Stimulated activated CD4-positive, alpha-beta T cell treated with anti-CD3 and anti-CD28 coated beads, Interleukin-12 subunit alpha, Interleukin-12 subunit beta, amount 100 ng/mL, for 48 hours (primary cell): ENCODE measurements at regions not wholly inside any gene's neighbourhood (a gene's known extent, or its start where the extent isn't known, plus 50 kb on each side); places are given as distances from the start of the nearest gene placed in this dataset.

Experiments used
- DNase-seq, 3 donors: peaks; one replicate each; pipeline ENCODE4 v3.0.0-alpha.2; 2020; ENCODE audit warnings: low read depth in 2 of 3, low spot score in 1 of 3

DNA sequence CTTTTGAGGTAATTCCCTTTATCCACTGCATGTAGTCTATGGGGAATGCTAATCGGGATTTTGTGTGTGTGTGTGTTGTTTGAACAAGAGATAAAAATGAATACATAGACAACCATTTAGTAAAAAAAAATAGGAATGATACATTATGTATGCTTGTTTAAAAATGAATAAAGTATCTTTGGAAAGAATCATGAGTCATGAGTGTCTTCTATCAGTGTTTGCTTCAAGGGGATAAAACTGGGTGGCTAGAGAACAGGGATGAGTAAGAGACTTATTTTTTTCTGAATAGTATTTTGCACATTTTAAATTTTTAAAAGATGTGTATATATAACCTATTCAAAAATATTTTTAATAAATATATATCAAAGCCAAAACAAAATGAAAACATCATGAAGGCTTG is 839.4 kb upstream of the ADGRL4 start:
- no peak for DNase-seq

DNA sequence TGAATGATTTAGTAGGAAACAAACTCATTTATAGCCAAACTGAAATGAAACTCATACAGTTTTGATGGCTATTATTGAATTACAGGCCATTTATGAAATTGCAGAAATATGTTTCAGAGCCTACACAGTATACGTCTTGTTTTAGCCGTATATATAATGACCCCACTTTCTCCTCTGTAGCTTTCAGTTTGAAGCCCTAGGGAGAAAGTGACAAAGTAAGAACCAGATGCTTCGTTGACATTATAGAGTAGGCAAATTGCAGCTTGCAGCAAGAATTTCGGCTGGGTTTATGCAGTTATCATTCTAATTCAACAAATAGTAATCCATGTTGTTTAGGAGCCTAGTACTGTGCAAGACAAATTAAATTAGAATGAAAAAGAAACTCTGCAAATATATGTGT is 836.3 kb upstream of the ADGRL4 start:
- no peak for DNase-seq

DNA sequence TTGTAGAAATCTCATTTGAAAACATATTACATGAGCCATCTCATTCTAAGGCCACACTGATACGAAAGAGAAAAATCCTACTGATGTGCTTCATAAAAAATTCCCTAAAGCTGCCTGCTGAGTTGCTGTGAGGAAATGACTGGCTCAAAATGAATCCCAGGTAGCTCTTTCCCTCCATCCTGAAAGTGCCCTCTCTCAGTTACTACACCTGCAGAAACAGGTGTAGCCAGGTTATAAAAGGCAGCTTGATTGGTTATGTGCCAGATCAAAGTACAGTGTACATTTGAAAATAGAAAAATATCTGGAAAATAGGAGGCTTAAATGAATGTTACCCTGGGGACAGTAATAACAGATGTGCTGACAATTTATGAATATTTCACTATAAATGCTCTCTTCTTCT is 833.4 kb upstream of the ADGRL4 start:
- no peak for DNase-seq

- DNase-seq = no peak
These were observed 820.9 kb upstream of the ADGRL4 start for GRCh38 chr1:79827446-79827845.

- no peak for DNase-seq
These were observed 819.0 kb upstream of the ADGRL4 start for GRCh38 chr1:79825551-79825950.

- DNase-seq = no peak
These were observed 815.5 kb upstream of the ADGRL4 start for GRCh38 chr1:79822053-79822452.

DNA sequence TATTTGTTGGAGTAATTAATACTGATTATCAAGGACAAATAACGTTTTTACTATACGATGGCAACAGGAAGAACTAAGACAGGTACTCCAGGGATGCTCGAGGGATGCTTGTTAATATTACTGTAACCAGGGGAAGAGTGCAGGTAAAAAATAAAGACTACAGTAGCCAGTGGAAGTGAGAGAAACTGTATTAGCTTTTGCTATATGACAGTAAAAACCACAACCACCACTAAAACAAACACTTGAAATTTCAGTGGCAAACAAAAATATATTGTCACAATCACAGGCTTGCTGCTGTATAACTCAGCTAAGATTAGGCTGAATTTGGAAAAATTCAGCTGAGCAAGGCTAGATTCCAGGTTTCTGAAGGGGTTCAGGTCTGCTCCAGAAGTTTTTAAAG is 812.6 kb upstream of the ADGRL4 start:
- no peak for DNase-seq

GRCh38 chr1:79817031-79817560 is 810.6 kb upstream of the ADGRL4 start:
- no peak for DNase-seq

- no peak for DNase-seq
These were observed 808.6 kb upstream of the ADGRL4 start for GRCh38 chr1:79815115-79815514.

- DNase-seq = no peak
These were observed 804.6 kb upstream of the ADGRL4 start for GRCh38 chr1:79811173-79811572.

- no peak for DNase-seq
These were observed 802.4 kb upstream of the ADGRL4 start for GRCh38 chr1:79808816-79809475.

GRCh38 chr1:79807816-79808215 is 801.3 kb upstream of the ADGRL4 start:
- no peak for DNase-seq

GRCh38 chr1:79797487-79797886 is 791.0 kb upstream of the ADGRL4 start:
- no peak for DNase-seq

DNA sequence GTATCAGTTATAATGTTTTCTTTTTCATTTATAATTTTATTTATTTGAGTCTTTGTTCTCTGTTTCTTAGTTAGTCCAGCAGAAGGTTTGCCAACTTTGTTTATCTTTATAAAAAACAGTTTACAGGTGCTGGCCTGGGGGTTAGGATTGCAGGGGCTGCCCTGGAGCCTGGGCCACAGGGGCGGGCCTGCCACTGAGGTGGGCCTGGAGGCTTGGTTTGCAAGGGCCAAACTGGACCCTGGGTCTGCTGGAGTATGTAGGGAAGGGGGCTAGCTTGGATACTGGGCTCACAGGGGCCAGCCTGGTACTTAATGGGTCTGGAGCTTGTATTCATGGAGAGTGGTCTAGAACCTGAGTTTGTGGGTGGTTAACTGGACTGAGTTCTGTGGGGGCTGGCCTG is 789.9 kb upstream of the ADGRL4 start:
- DNase-seq = no peak

DNA sequence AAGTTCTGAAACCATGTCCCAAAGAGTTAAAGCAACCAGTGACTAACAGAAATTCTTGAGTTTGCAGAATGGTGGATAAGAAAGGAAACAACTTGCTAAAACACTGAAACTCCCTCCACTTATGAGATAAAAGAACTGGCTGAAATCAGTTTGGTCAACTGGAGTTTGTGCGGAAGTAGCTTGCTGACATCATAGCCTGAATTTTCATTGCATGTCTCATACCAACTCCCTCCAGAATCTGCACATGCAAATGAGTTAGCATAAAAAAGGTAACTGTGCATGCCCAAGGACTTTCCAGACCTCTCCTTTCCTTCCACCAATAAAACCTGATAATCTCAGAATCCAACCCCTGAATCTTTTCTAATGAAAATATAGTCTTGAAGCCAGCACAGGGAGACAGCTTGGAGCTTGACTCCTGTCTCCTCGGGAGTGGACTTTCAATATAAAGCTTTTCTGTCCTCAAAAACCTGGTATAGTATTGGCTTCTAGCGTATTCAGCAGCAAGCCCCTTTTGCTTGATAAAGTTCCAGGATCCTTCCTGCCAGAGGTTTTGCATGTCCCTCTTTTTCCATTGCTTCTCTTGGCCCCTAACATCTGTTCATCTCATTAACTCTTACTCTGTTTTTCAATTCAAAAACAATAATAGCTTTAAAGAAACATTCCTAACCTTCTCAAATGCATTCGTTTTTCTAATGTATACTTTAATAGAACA is 785.8 kb upstream of the ADGRL4 start:
- no peak for DNase-seq

DNA sequence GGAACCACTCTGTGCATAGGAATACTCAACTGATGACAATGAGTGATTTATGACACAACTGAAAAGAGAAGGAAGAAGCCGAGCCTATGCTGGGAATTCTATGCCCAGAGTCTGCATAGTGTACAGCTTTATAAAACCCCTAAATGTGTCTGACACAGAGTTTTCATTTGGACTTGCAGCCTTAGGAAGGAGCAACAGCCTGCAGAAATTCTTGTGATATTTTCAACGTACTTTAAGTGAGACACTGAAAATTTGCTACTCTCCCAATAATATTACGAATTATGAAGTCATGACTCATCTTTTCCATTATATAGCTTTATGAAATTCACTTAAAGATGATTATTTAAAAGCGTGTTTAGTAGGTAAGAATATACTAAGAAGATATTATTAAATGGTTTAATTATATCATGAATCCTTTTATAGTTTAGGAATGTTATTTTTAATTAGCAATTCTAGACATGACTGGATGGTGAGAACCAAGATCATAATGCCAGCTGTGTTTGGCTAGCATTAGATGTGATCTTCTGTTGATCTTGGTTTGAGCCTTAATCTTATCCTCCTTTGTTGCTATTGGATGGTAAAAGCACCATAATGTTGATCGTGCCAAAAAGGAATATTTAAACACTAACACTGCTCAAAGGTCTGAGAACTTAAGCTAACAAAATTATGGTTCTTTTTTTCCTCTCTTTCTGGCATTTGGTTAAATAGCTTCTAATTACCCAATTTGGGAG is 785.1 kb upstream of the ADGRL4 start:
- DNase-seq = no peak

DNA sequence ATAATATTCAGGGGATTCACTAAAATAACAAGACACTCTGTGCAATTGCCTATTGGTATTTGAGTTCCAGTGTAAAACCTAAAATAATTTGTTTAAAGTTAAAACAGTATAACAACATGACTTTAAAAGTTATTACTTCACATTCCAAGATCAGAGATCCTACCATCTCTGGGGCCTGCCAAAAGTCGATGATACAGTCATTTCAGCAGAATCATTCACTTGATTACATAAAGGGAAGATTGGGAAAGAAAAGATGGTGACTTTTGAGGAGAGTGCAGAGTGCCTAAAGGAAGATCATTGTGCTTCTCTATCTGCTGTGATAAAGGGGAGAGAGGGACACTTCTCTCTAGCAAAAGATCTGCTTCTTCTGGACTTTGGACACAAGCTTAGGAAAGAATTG is 784.4 kb upstream of the ADGRL4 start:
- DNase-seq = no peak

DNA sequence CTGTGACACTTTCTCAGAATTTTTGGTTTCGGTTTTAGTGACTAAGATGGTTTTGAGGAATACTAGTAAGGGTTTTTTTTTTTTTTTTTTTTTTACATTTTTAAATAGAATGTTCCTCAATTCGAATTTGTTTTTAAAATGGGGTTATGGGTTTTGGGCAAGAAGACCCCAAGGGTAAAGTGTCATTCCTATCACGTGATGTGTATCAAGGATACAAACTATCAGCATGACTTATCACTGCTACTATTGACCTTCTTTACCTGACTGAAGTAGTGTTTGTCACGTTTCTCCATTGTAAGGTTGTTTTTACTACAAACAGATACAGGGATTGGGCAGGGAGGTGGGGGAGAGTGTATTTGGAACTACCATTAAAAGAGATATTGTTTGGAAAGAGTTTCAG is 781.1 kb upstream of the ADGRL4 start:
- no peak for DNase-seq

DNA sequence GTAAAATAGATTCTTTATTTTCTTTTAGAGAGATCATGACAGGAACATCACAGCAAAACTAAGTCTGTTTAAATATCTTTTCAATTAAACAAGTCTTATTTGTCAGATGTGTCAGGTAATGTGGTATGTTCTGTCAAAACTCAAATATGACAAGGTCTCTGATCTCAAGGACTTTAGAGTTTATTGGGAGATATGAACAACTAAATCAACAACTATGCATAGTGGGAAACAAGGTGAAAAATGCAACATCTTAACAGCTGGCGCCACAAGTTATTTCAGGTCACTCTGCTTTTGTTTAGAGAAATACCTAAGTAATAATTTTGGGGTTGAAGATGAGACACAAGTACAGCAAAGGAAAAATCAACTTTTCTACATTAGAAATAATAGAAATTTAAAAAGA is 779.4 kb upstream of the ADGRL4 start:
- no peak for DNase-seq

DNA sequence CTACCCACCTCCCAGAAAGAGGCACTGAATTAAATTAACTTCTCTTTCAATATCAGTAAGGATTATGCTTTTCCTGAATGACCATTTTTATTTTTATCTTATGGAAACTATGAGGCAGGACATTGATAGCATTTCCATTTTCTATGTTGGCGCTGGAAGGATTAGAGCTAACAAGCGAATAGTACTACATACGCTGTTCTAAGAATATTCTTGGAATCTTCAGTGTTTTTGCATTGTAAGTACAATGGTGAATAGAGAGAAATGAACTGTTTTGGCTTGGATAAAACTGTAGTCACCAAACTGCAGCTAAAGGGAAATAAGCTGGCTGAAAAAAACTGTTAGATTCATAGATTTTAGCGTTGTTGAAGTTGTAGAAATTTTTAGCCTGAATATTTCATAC is 779.0 kb upstream of the ADGRL4 start:
- DNase-seq = no peak

DNA sequence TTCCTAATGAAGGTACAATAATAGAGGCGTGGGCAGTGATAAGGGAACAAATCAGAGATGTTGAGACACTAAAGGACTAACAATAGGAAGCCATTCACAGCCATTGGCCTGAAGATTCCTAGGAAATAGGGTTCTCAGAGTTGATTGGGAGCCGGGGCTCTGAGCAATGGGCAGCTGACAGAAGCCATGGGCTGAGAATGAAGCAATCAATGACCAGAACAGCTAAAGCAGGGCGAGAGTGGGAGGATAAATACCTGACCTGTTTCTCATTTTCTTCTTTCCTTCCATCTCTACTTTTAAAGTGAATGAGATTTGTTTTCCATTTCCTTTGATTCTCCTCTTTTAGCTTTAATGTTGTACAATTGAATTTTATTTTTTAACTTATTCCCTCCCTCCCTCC is 774.7 kb upstream of the ADGRL4 start:
- no peak for DNase-seq
